HG02870 (cell line): ENCODE measurements at regions not wholly inside any gene's neighbourhood (a gene's known extent, or its start where the extent isn't known, plus 50 kb on each side); places are given as distances from the start of the nearest gene placed in this dataset.
"Not testable (repeated sequence)": the region's sequence is repeated elsewhere in the genome, so short reads cannot be mapped to it uniquely, and the experiment has no call there.

Source experiments
- ATAC-seq: cut with Tn5 transposase; IDR thresholded peaks from one replicate; pipeline ENCODE4 v1.9.1; 2021; ENCODE audit warnings: mild to moderate bottlenecking, moderate library complexity; ENCODE audit not compliant: unreplicated experiment

DNA sequence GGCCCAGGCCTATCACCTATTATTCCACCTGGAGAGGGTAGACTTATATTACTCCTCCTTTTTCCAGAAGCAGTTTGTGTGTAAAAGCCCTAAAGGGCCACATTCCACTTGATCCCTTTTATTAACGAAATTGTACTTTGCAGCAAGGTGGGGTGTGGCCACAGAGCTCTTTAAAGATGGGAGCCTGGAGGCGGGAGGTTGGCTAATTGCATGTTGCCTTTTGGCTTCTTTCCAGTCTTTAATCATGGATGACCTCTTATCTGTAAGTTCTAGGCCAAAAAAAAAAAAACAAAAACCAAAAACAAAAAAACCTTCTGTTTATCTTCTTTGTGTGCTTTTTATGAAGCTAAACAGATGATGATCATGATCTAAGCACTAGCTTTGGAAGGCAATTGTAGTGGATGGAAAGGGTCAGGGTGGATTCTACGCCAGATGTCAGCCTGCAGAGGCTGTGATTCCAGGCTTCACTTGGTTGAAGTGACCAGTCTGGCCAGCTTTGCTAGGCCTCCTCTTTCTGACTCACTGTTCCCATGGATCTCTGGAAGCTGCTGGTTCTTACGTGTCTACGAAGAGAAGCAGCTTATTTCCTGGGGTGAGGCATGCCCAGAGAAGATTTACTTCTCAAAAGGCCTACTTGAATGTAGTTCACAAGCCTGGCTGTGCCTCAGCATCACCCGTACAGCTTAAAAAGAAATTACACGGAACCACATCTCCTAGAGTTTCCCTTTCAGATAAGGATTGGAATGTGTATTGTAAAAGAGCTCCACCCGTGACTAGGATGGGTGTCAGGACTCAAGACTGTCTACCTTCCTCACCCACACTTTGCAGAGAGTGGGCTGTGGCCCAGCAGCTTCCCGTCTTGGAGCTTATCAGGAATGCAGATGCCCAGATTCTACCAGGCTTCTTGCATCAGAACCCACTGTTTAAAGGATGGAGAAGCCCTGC, 330.9 kb upstream of the C2CD4B start:
- ATAC-seq = no peak

DNA sequence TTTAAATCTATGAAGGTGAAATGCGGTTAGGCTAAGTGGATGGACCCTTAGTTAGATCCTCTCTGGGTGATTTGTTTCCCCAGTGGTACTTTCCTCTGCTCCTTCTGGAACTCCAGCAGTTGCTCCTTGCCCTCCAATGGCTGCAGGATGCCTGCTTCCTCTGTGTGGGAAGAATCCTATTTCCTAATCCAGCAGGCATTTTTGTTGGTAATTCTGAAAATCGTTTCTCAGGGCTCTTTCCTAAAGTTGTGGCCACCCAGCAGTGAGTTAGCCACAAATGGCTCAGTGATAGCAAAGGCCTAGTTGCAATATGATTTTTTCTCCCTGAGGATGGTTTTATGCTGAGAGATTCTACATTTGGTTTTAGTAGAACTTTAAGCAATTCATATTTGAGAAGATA, 332.3 kb upstream of the C2CD4B start:
- ATAC-seq = no peak

DNA sequence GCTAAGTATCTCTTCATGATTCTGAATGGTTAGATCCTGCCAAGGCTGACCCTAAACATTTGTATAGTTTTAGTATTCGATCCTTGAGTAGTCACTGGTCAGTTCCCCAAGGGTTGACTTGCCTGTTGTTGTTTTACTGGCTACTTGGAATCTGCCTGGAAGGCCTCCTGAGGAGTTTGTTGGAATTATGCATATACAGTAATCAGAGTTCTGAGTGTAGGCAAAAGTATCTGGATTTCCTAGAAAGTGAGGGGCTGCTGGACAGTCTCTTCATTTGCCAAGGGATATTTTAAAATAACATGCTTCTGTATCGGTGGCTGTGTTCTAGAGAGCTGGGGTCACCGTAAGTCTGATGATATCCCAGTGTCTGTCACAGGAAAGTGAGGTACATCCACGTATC, 333.2 kb upstream of the C2CD4B start:
- no peak for ATAC-seq

DNA sequence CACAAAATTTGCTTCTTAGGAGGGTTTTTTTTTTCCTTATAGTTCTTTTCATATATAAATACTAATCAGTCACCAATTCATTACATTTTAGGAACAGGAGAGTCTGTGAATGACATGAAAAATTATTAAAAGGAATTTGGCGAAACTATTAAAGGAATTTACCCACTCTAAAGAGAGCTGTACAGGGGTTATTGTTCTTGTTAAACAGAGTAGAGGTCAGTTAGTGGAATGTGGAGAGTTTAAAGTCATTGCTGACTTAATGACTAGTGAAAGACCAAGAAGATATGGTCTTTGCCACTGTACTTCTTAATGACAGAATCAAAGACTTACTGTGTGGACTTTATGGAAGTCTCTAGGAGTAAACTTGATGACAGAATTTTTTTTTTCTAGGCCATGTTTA, 333.6 kb upstream of the C2CD4B start:
- ATAC-seq = no peak

DNA sequence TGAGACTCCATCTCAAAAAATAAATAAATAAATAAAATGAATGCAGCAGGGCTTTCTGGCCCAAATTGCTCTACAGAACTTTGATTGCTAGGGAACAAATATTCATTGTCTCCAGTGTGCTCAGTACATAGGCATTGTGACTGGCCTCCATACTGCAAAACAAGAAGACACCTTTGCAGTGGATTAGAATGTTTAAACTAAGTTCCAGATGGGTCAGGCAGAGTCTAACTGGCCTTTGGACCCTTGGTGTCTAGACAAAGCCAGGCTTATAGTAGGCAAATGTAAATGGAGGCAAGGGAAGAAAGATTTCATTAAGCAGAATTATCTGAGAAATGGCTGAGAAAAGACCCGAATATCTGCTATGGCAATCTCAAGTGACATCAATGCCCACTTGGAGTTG, 335.2 kb upstream of the C2CD4B start:
- no peak for ATAC-seq

DNA sequence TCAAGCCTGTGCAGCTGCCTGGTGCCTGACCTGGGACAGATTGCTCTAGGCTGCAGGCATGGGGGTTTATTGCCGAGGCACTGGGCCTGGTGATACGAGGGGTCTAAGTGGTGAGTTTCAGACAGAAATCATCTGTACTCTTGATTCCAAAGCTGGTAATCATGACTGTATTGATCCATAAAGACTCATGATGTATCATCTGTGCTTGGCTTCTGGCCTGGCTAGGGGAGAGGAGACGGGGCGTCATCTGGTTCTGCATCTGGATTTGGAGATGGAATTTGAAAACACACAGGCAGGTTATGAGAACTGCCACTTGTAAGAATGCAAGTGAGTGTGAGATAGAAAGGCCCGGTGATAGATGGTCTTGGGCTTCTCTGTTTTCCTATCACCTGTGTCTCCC, 337.4 kb upstream of the C2CD4B start:
- no peak for ATAC-seq

DNA sequence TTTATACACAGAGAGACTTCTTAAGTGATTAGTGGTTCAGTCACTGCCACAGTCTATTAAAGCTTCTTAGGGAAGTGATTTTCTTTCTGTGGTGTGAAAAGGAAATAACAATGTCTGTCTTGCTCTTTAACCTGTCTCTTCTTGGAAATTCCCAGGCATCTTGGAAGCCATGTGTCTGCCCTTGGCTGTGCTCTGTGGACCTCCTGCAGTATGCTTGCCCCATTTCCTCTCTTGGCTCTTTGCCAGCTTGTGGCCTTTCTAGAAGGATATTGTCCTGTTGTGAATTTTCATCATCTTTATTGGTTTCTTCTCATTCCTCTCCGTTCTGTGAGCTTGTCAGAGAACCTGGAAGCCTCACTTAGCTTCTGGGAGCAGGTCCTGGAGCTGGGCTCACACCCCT, 338.4 kb upstream of the C2CD4B start:
- no peak for ATAC-seq

DNA sequence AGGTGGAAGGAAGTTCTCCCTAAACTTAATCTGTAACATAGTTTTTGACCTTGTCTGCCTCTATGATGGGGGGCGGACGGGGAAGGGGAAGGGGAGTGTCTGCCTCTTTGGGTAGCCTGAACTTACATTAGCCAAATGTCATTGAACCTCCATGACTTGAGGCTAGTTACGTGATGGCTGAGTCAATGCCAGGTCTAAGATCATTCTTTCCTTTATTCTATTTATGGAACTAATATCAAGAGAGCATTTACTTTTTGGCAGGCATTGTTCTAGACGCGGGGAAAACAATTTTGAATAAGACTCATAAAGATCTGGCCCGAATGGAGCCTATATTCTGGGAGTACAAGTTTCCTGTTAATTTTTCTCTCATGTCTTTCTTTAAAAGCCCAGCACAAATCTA, 340.7 kb upstream of the C2CD4B start:
- ATAC-seq = no peak

DNA sequence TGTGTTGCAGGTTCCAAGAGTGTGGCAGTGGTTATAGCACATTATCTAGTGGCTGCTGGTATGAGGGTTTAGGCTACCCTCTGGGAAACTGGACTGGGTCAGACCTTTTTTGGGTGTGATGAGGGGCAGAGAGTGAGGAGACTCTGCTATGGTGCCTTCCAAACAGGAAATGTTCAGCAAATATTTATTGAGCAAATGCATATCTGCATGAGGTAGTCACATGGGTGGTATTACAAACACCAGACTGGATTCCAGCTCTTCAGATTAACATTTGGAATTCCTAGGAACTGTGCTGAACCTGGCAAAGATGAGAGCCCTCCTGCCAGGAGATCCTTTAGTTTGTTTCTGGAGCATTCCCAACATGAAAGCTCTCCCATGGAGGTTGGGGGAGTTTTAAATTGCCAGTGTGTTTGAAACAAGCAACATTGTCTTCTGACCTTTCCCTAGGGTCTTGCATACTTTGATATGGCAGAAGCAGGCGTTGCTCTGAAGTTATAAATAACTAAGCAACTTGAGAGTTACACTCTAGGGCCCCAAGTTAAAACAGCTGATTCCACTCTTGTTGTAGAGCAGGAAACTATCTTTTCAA, 341.2 kb upstream of the C2CD4B start:
- ATAC-seq = no peak

DNA sequence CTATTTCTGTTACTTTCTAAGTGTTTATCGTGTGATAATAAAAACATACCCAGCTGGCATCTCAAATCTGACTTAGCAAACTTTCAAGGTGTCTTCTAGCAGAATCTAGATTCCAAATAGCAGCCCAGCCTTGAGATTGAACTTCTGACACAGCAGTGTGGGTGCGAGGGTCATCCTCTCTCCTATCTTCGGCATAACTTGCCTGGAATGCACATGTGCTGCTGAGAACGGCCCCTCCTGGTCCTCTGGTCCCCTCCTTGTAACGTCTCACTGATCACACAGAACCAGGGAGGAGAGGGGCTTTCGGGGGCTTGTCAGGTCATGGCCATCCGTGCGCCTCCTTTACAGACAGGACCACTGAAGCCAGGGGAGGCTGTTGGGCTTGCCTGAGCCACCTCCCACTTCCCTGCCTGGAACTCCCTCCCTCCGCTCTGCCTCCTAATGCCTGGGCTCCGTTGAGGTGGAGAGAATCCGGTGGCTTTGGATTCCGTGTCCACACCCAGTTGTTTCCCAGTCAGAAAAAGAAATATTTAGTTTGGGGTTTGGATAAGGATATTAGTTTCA, 344.4 kb upstream of the C2CD4B start:
- ATAC-seq = no peak

DNA sequence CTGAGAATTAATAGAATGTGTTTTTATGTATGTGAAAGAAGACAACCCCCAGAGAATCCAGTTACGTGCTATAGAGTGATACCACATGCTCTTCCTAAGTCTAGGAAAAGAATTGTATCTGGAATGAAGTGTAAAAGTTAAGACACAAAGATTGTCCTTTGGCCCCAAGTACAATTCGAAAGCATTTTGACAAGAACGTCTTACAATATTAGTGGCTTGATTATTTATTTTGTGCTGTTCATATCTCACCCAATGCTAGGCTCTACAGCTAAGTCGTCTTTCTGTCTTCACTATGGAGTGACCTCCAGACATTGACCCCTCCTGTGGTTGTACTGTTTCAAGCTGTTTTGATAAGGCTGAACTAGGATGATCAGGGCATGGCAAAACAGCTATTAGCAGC, 345.7 kb upstream of the C2CD4B start:
- ATAC-seq = no peak

DNA sequence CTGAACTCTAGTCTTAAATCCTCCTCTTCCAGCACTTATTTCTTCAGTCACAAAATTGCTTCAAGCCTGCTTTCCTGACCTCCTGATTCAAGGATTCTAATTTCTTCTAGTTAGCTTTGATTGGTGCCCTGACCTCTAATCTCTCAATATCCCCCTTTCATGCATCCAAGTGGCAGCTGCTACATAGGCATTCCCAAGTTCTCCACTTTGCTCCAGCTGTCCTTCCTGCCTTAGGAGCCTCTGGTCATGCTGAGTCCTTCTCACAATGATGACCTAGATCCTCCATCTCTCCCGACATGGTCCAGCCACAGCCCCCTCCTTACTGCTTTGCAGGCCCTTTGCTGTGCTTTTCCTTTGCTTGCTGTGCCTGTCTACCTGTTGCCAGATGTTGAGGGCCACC, 347.8 kb upstream of the C2CD4B start:
- ATAC-seq = no peak

DNA sequence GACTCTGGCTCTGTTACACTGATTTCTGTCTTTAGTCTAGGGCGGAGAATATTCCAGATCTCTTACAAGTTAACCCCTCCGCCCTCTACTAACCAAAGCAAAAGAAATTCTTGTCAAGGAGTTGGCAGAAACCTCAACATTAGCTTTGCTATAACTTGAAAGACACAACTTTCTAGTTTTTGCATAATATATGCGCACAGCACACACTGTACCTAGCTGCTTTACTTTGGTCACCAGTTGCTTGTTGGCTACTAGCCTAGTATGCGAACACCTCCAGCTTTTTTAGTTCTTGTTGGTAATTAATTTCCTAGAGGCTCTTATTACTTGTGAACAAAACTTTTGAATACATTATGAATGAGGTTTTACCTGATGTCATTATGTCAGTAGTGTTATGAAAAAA, 348.8 kb upstream of the C2CD4B start:
- ATAC-seq = no peak

DNA sequence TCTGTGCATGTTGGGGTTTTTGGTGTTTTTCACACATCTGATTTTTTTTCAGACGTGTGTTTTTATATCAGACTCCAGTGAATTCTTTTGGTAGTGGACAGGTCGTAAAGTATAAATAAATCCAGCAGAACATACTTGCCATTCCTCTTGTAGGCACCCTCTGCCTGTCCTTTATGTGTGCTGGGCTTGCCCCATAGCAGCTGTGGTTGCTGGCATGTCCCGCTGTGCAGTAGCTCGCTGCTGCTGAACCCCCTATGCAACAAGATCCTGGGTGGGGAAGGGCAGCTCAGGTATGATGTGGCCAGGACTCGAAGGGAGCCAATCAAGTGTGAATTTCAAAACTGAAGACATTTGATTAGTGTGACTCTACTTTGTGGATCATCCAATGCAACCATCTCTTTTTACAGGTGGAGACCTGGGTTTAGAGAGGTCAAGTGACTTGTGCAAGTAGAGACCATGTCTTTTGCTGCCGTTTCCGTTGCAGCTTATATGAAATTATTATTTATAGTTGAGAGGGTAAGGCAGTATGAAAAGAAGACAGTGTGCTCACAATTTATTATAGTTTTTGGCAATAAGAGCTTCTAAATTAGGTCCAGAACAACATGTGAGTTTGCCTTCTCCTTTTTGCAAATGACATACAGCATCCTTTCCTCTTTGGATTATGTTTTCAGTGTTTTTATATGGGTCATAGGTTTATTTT, 350.8 kb upstream of the C2CD4B start:
- ATAC-seq = no peak

DNA sequence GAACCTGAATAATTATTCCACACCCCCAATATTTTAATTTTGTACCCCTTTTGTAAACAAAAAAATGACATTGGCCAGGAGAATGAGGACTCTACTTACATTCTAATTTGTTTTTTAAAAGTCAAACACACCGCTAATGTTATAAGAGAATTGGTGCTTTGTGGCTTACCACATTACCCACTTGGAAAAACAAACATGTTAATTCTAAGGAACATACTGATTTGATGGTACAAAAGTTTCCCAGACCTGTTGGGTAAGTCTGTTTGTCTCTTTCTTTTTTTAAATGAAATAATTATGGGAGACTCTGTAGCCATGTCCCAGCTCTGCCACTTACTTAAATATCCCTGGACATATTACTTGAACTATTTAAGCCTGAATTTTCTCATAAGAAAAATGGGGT, 352.5 kb upstream of the C2CD4B start:
- no peak for ATAC-seq

DNA sequence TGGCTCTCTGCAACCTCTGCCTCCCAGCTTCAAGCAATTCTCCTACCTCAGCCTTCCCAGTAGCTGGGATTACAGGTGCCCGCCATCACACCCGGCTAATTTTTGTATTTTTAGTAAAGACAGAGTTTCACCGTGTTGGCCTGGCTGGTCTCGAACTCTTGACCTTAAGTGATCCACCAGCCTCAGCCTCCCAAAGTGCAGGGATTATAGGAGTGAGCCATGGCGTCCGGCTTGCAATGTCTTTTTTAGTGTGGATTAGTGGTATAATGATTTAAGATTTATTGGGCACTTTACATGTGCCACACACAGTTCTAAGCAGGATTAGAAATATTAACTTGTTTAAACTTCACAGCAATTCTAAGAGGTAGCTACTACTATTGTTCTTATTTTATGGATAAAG, 353.6 kb upstream of the C2CD4B start:
- ATAC-seq = not testable (repeated sequence)

DNA sequence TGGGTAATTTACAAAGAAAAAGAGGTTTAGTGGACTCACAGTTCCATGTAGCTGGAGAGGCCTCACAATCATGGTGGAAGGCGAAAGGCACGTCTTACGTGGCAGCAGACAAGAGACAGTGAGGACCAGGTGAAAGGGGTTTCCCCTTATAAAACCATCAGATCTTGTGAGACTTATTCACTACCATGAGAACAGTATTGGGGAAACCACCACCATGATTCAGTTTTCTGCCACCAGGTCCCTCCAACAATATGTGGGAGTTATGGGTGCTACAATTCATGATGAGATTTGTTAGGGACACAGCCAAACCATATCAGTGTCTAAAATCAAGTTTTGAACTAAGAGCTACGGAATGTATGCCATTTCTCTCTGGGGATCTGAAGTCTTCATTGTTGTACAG, 354.8 kb upstream of the C2CD4B start:
- ATAC-seq = no peak

DNA sequence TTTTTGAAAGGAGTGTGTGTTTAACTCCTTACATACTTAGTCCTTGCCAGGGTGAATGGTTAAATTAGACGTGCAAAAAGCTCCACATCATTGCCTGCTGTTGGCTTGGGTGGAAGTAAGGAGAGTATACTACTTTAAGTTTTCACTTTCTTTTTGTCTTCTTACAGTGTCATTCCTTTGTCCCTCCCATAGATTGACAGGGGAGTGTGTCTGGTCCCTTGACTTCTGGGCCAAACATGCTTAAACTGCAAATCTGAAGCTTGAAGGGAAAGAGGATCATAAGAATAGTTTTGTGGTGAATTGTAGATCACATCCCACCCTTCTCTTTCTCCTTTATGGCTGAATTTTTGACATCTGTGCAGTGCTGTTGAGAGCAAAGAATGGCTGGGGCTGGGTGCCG, 355.8 kb upstream of the C2CD4B start:
- no peak for ATAC-seq

DNA sequence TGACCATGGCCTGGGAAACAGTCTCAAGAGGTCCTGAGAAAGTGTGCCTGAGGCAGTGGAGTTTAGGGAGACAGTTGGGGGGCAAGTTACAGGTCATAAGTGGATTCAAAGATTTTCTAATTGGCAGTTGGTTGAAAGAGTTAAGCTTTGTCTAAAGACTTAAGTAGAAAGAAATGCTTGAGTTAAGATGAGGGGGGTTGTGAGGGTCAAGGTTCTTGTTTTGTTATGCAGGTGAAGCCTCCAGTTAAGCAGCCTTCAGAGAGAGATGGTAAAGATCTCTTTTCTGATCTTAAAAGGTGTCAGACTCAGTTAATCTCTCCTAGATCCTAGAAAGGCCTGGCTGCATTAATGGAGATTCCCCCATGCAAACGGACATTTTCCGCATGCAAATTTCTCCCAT, 356.3 kb upstream of the C2CD4B start:
- no peak for ATAC-seq

DNA sequence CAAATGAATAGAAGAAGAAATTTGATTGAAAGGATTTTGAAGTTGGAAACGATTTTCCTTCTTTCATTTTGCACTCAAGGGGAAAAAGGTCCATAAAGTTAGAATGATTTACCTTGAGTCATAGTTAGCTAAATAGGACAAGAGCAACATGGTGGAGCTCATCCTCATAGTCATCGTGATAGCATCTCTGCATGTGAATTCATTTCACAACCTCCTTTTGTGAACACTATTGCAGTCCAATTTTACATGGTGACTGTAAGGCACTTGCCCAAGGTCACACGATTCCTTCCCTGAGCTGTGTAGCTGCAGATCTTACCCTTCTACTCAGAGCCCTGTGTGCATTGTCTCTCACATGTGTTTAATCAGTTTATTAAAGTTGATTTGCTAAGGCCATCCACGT, 359.8 kb upstream of the C2CD4B start:
- ATAC-seq = no peak

DNA sequence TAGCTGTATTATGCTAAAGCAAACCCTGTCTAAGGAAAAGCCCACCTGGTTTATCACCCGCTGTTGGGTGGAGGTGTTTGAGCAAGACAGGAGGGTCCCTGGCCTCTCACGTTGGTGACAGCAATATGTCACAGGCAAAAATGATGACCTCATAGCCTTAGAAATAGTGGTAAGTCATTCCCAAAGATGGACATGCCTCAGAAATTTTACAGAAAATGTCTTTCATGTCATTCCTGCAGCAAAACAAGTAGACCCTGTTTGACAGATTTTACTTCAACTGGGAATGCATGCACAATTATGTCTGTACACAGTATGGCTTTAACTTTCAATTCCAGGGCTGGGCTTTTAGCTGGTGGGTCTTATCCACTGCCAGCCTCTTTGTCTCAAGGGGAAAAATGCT, 362.3 kb upstream of the C2CD4B start:
- no peak for ATAC-seq

DNA sequence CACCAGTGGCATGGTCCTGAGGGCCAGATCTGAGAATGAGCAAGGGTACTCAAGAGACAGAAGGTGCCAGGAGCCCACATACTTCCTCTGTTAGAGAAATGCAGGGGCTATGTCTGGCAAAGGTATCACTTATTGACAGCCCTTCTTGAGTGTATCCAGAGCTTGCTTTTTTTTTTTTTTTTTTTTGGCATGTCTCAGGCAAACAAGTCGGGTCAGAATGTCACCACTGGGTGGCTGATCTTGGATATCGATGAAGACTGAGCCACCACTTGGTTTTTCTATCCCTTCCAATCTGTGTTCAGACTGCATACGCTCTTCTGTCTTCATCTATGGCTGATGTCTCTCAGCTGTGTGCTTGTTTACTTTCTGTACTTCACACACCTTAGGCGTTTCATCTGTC, 363.4 kb upstream of the C2CD4B start:
- no peak for ATAC-seq
